Loucy (cell line): ENCODE measurements at regions not wholly inside any gene's neighbourhood (a gene's known extent, or its start where the extent isn't known, plus 50 kb on each side); places are given as distances from the start of the nearest gene placed in this dataset.
"Not testable (repeated sequence)": the region's sequence is repeated elsewhere in the genome, so short reads cannot be mapped to it uniquely, and the experiment has no call there.

Source experiments
- H2AFZ ChIP-seq: fragments of 200-600 bp; sonication (generic); 2 replicates; pipeline ENCODE4 v1.6.0; 2016; ENCODE audit warnings: antibody characterized with exemption, mild to moderate bottlenecking, low read length, moderate library complexity
- H3F3A ChIP-seq: fragments of 200-600 bp; 2 replicates; pipeline ENCODE4 v1.6.0; 2016; ENCODE audit warnings: antibody characterized with exemption, low read depth, mild to moderate bottlenecking
- H3K27me3 ChIP-seq: fragments of 200-600 bp; sonication (generic); 2 replicates; pipeline ENCODE4 v1.6.1; 2014; ENCODE audit warnings: low read length, mild to moderate bottlenecking; ENCODE audit not compliant: insufficient read depth, poor library complexity, severe bottlenecking
- H3K36me3 ChIP-seq: fragments of 200-600 bp; sonication (generic); 2 replicates; pipeline ENCODE4 v1.6.1; 2016; ENCODE audit warnings: low read length; ENCODE audit not compliant: insufficient read depth
- H3K4me1 ChIP-seq: fragments of 200-600 bp; sonication (generic); 2 replicates; pipeline ENCODE4 v1.5.1; 2014; ENCODE audit warnings: low read length, mild to moderate bottlenecking; ENCODE audit not compliant: insufficient read depth, poor library complexity, severe bottlenecking
- H3K4me2 ChIP-seq: fragments of 200-600 bp; sonication (generic); 2 replicates; pipeline ENCODE4 v1.6.0; 2014; ENCODE audit warnings: antibody characterized with exemption, low read length, low read depth, mild to moderate bottlenecking; ENCODE audit not compliant: poor library complexity, severe bottlenecking
- H3K4me3 ChIP-seq: fragments of 200-600 bp; sonication (generic); 2 replicates; pipeline ENCODE4 v1.5.1; 2014; ENCODE audit warnings: low read length, mild to moderate bottlenecking, mixed read lengths; ENCODE audit not compliant: poor library complexity, severe bottlenecking
- H3K79me2 ChIP-seq: fragments of 200-600 bp; sonication (generic); 2 replicates; pipeline ENCODE4 v1.6.1; 2014; ENCODE audit warnings: low read length; ENCODE audit not compliant: insufficient read depth
- H3K9ac ChIP-seq: fragments of 200-600 bp; sonication (generic); 2 replicates; pipeline ENCODE4 v1.6.0; 2014; ENCODE audit warnings: mild to moderate bottlenecking, low read depth, low read length, moderate library complexity; ENCODE audit not compliant: poor library complexity, severe bottlenecking
- H3K9me2 ChIP-seq: fragments of 200-600 bp; sonication (generic); replicated peaks from 2 replicates; pipeline ENCODE4 v1.6.1; 2016; ENCODE audit warnings: low read depth, low read length, mixed read lengths
- H3K9me3 ChIP-seq: fragments of 200-600 bp; sonication (generic); 2 replicates; pipeline ENCODE4 v1.6.1; 2014; ENCODE audit warnings: mild to moderate bottlenecking, antibody characterized with exemption, low read length, low read depth; ENCODE audit not compliant: insufficient read depth
- H4K20me1 ChIP-seq: fragments of 200-600 bp; sonication (generic); 2 replicates; pipeline ENCODE4 v1.6.0; 2014; ENCODE audit warnings: antibody characterized with exemption, low read length, mild to moderate bottlenecking; ENCODE audit not compliant: insufficient read depth, poor library complexity, severe bottlenecking
- CTCF ChIP-seq: fragments of 200-600 bp; sonication (generic); conservative IDR thresholded peaks from 2 replicates; pipeline ENCODE4 v1.5.1; 2014; ENCODE audit warnings: mild to moderate bottlenecking, antibody characterized with exemption, low read length
- EZH2phosphoT487 ChIP-seq: fragments of 200-600 bp; IDR thresholded peaks from 2 replicates; pipeline ENCODE4 v1.6.1; 2018; ENCODE audit warnings: antibody characterized with exemption, mild to moderate bottlenecking, moderate library complexity, borderline replicate concordance

GRCh38 chr10:55627501-55628051, 733.5 kb downstream of the ZWINT start:
- Histone ChIP-seq H3K4me1 (no peaks in the 10 kb centered on the region), H3K4me3 (no peak overlapping the region), H3K36me3 (no peaks in the 10 kb centered on the region), H3K4me2 (no peak overlapping the region), H3K9me2 (no peaks in the 10 kb centered on the region), H3K9me3 (no peaks in the 10 kb centered on the region), H2AFZ (no peak overlapping the region), H4K20me1 (no peaks in the 10 kb centered on the region), H3K27me3 (no peaks in the 10 kb centered on the region), H3K79me2 (no peaks in the 10 kb centered on the region), H3F3A (no peaks in the 10 kb centered on the region), H3K9ac (no peak overlapping the region)
- TF ChIP-seq EZH2phosphoT487 (no peak), CTCF (no peak)

- H3K9me3 ChIP-seq, H2AFZ ChIP-seq, H3F3A ChIP-seq, H4K20me1 ChIP-seq, H3K4me2 ChIP-seq, H3K36me3 ChIP-seq, H3K4me1 ChIP-seq, H3K9me2 ChIP-seq, H3K27me3 ChIP-seq, H3K79me2 ChIP-seq, H3K9ac ChIP-seq, H3K4me3 ChIP-seq: not testable (repeated sequence)
Observed at GRCh38 chr10:55601690-55602478, 759.2 kb downstream of the ZWINT start.

- Histone ChIP-seq H3K9me2 (no peaks in the 10 kb centered on the region), H2AFZ (no peak overlapping the region), H3K4me1 (no peaks in the 10 kb centered on the region), H3K36me3 (no peaks in the 10 kb centered on the region), H3K9me3 (no peaks in the 10 kb centered on the region), H4K20me1 (no peaks in the 10 kb centered on the region), H3K9ac (no peak overlapping the region), H3K79me2 (no peaks in the 10 kb centered on the region), H3K27me3 (no peaks in the 10 kb centered on the region), H3K4me2 (no peak overlapping the region), H3K4me3 (no peak overlapping the region), H3F3A (no peaks in the 10 kb centered on the region)
- TF ChIP-seq EZH2phosphoT487 (no peak), CTCF (no peak)
Observed at GRCh38 chr10:55551603-55552002, 750.6 kb upstream of the PCDH15 start.

- no peak overlapping the region for H3K9ac ChIP-seq
- no peaks in the 10 kb centered on the region for H3F3A ChIP-seq
- TF ChIP-seq CTCF (no peak), EZH2phosphoT487 (no peak)
- no peak overlapping the region for H3K4me2 ChIP-seq
- no peak overlapping the region for H3K4me3 ChIP-seq
- no peaks in the 10 kb centered on the region for H3K36me3 ChIP-seq
- H3K4me1 ChIP-seq, result no peaks in the 10 kb centered on the region
- H3K9me2 ChIP-seq, result no peaks in the 10 kb centered on the region
- H2AFZ ChIP-seq, result no peak overlapping the region
- no peaks in the 10 kb centered on the region for H3K9me3 ChIP-seq
- H4K20me1 ChIP-seq, result no peaks in the 10 kb centered on the region
- no peaks in the 10 kb centered on the region for H3K79me2 ChIP-seq
- H3K27me3 ChIP-seq, result no peaks in the 10 kb centered on the region
Observed at GRCh38 chr10:55550236-55550635, 749.2 kb upstream of the PCDH15 start.

- not testable (repeated sequence) for H3K4me1 ChIP-seq, H3F3A ChIP-seq, H2AFZ ChIP-seq, H3K36me3 ChIP-seq, H3K79me2 ChIP-seq, H3K9ac ChIP-seq, H3K27me3 ChIP-seq, H3K4me2 ChIP-seq, H4K20me1 ChIP-seq, H3K4me3 ChIP-seq, H3K9me2 ChIP-seq, H3K9me3 ChIP-seq
Observed at GRCh38 chr10:55537497-55537896, 736.5 kb upstream of the PCDH15 start.
